Fibroblast of lung (primary cell): ENCODE measurements at regions not wholly inside any gene's neighbourhood (a gene's known extent, or its start where the extent isn't known, plus 50 kb on each side); places are given as distances from the start of the nearest gene placed in this dataset.

Experiments
- DNase-seq, 2 donors: peaks; one replicate each; pipeline versions ENCODE4 v3.0.0 to v3.0.0-alpha.2; 2010; ENCODE audit warnings: low read depth in 2 of 2
- H2AFZ ChIP-seq: 2 replicates; pipeline ENCODE4 v1.5.1; 2012; ENCODE audit warnings: low read length, control low read depth, inconsistent platforms
- H3K27ac ChIP-seq: 2 replicates; pipeline ENCODE4 v1.5.1; 2011; ENCODE audit warnings: low read length, control low read depth; ENCODE audit not compliant: insufficient read depth
- H3K27me3 ChIP-seq: 2 replicates; pipeline ENCODE4 v1.5.1; 2011; ENCODE audit warnings: mild to moderate bottlenecking, low read length; ENCODE audit not compliant: control insufficient read depth, insufficient read depth
- H3K36me3 ChIP-seq: 2 replicates; pipeline ENCODE4 v1.5.1; 2011; ENCODE audit warnings: low read length; ENCODE audit not compliant: control insufficient read depth, insufficient read depth
- H3K4me1 ChIP-seq: 2 replicates; pipeline ENCODE4 v1.5.1; 2011; ENCODE audit warnings: low read length; ENCODE audit not compliant: control insufficient read depth, insufficient read depth; ENCODE audit errors: extremely low read depth
- H3K4me2 ChIP-seq: 2 replicates; pipeline ENCODE4 v1.5.1; 2011; ENCODE audit warnings: low read length, control low read depth; ENCODE audit not compliant: insufficient read depth; ENCODE audit errors: extremely low read depth
- H3K4me3 ChIP-seq, 4 experiments: fragments of 200-600 bp in 1 of 4; sonication (generic) in 1 of 4; replicated peaks in 1 of 4; 2 replicates each; pipeline ENCODE4 v1.5.1; 2011 to 2016; ENCODE audit warnings: low read length in 4 of 4, low read depth in 3 of 4, mild to moderate bottlenecking in 3 of 4, control low read depth in 2 of 4, inconsistent platforms in 1 of 4, mixed read lengths in 1 of 4; ENCODE audit not compliant: insufficient read depth in 1 of 4; ENCODE audit errors: control extremely low read depth in 1 of 4
- H3K79me2 ChIP-seq: 2 replicates; pipeline ENCODE4 v1.5.1; 2012; ENCODE audit warnings: mild to moderate bottlenecking, low read length, inconsistent platforms; ENCODE audit not compliant: control insufficient read depth, insufficient read depth
- H3K9ac ChIP-seq: 2 replicates; pipeline ENCODE4 v1.5.1; 2011; ENCODE audit warnings: mild to moderate bottlenecking, low read length, control low read depth; ENCODE audit not compliant: insufficient read depth
- H3K9me3 ChIP-seq: 2 replicates; pipeline ENCODE4 v1.5.1; 2012; ENCODE audit warnings: low read depth, low read length; ENCODE audit not compliant: control insufficient read depth, insufficient read depth
- H4K20me1 ChIP-seq: 2 replicates; pipeline ENCODE4 v1.5.1; 2011; ENCODE audit warnings: low read length; ENCODE audit not compliant: control insufficient read depth, insufficient read depth; ENCODE audit errors: extremely low read depth
- EZH2 ChIP-seq: IDR thresholded peaks from 2 replicates; pipeline ENCODE4 v1.5.1; 2012; ENCODE audit warnings: low read length, control low read depth, mild to moderate bottlenecking; ENCODE audit errors: missing control alignments
- TF ChIP-seq, protein P1 (sequence below), 2 donors: IDR thresholded peaks in 1 of 2; conservative IDR thresholded peaks in 1 of 2; 1 replicate in 1 of 2; 2 replicates in 1 of 2; pipeline ENCODE4 v1.5.1; 2011 to 2012; ENCODE audit warnings: low read length in 2 of 2, control low read depth in 1 of 2, inconsistent platforms in 1 of 2, low read depth in 1 of 2, mild to moderate bottlenecking in 1 of 2

DNA sequence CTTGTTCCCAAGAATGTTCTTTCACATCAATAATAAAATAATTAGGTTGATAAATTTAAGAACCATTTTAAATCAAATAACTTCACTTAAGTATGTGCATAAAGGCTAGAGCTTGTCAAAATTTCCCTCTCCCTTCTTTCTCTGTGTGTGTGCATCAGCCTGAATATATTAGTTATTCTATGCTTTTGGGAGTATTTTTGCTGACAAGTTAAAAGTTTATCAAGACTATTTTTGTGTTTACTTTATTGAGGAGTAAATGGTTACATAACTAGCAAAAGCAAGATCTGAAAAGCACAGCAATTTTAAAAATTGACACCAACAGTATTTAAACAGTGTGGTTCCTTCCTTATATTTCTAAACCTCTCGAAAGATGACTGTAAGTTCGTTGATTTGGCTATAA lies 261.7 kb downstream of the ISL1 start:
- Histone ChIP-seq H4K20me1 (no peaks in the 10 kb centered on the region), H3K9me3 (no peaks in the 10 kb centered on the region), H3K4me2 (no peak overlapping the region), H3K79me2 (no peaks in the 10 kb centered on the region), H3K4me3 (no peak overlapping the region), H3K36me3 (no peaks in the 10 kb centered on the region), H3K4me1 (no peaks in the 10 kb centered on the region), H3K27me3 (no peaks in the 10 kb centered on the region), H2AFZ (no peak overlapping the region), H3K9ac (no peak overlapping the region), H3K27ac (no peak overlapping the region)
- DNase-seq: no peak
- TF ChIP-seq, protein P1, sequence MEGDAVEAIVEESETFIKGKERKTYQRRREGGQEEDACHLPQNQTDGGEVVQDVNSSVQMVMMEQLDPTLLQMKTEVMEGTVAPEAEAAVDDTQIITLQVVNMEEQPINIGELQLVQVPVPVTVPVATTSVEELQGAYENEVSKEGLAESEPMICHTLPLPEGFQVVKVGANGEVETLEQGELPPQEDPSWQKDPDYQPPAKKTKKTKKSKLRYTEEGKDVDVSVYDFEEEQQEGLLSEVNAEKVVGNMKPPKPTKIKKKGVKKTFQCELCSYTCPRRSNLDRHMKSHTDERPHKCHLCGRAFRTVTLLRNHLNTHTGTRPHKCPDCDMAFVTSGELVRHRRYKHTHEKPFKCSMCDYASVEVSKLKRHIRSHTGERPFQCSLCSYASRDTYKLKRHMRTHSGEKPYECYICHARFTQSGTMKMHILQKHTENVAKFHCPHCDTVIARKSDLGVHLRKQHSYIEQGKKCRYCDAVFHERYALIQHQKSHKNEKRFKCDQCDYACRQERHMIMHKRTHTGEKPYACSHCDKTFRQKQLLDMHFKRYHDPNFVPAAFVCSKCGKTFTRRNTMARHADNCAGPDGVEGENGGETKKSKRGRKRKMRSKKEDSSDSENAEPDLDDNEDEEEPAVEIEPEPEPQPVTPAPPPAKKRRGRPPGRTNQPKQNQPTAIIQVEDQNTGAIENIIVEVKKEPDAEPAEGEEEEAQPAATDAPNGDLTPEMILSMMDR (conservative IDR thresholded peaks at IDR 0.05 in 1 of 2, IDR thresholded peaks at IDR 0.05 in 1 of 2; ENCODE audit: low read depth in 1 of 2, low read length in 2 of 2): no peak
- no peak for TF ChIP-seq EZH2

DNA sequence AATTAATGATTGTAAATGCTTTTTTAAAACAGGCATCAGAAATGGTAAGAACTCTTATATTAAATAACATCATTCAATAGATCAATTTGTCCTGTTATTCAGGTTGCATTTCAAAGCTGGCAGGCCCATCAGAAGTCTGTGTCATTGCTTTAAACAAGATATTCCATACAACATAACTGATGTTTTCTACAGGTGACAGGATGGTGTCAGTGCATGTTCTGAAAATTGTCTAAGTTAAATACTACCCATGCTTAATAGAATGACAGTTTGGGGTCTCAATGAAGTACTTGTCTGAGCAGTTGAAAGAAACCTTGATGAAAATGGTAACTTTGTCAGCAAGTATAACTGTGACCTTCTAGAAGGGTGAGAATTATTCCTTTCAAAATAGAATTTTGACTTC lies 263.2 kb downstream of the ISL1 start:
- Histone ChIP-seq H4K20me1 (no peaks in the 10 kb centered on the region), H3K4me1 (no peaks in the 10 kb centered on the region), H3K79me2 (no peaks in the 10 kb centered on the region), H3K4me3 (no peak overlapping the region), H3K36me3 (no peaks in the 10 kb centered on the region), H2AFZ (no peak overlapping the region), H3K9me3 (no peaks in the 10 kb centered on the region), H3K4me2 (no peak overlapping the region), H3K27me3 (no peaks in the 10 kb centered on the region), H3K9ac (no peak overlapping the region), H3K27ac (no peak overlapping the region)
- TF ChIP-seq, protein P1 (conservative IDR thresholded peaks at IDR 0.05 in 1 of 2, IDR thresholded peaks at IDR 0.05 in 1 of 2; ENCODE audit: low read depth in 1 of 2, low read length in 2 of 2): no peak
- no peak for TF ChIP-seq EZH2
- no peak for DNase-seq

DNA sequence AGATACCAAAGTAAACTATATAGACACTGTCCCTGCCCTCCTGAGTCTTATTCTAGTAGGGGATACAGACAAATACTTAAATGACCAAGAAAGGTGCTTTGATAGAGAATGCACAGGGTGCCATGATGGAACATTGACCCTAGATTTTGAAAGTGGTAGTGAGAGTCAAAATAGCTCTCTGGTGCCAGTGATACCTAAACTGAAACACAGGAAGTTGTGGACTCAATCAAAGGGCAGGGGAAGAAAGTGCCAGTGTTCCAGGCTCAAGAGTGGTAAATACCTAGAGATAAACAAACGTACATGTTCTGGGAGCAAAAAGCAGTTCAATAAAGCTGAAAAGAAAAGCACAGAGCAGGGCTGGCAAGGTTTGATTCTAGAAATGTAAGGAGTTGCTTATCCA lies 267.6 kb downstream of the ISL1 start:
- Histone ChIP-seq H3K4me1 (no peaks in the 10 kb centered on the region), H3K9me3 (no peaks in the 10 kb centered on the region), H3K27me3 (no peaks in the 10 kb centered on the region), H3K4me3 (no peak overlapping the region), H3K36me3 (no peaks in the 10 kb centered on the region), H2AFZ (no peak overlapping the region), H3K9ac (no peak overlapping the region), H3K4me2 (no peak overlapping the region), H4K20me1 (no peaks in the 10 kb centered on the region), H3K27ac (no peak overlapping the region), H3K79me2 (no peaks in the 10 kb centered on the region)
- TF ChIP-seq, protein P1 (conservative IDR thresholded peaks at IDR 0.05 in 1 of 2, IDR thresholded peaks at IDR 0.05 in 1 of 2; ENCODE audit: low read depth in 1 of 2, low read length in 2 of 2): no peak
- no peak for TF ChIP-seq EZH2
- no peak for DNase-seq
